ENCODE measurements at regions not wholly inside any gene's neighbourhood (a gene's known extent, or its start where the extent isn't known, plus 50 kb on each side); places are given as distances from the start of the nearest gene placed in this dataset.
A peak's percentile ranks its signal among the peaks of the same experiment; 100 is the strongest.

- TF ChIP-seq CTCF (IDR thresholded peaks at IDR 0.05; ENCODE audit: extremely low read depth, missing control alignments): no peak
- DNase-seq (ENCODE audit: low spot score): peak; percentile 39
These were observed 626.7 kb downstream of the CCDC171 start for GRCh38 chr9:16179566-16179965.

- no peak for DNase-seq (ENCODE audit: low spot score)
- no peak for TF ChIP-seq CTCF (IDR thresholded peaks at IDR 0.05; ENCODE audit: extremely low read depth, missing control alignments)
These were observed 627.2 kb downstream of the CCDC171 start for GRCh38 chr9:16180091-16180490.

- no peak for DNase-seq (ENCODE audit: low spot score)
- no peak for TF ChIP-seq CTCF (IDR thresholded peaks at IDR 0.05; ENCODE audit: extremely low read depth, missing control alignments)
These were observed 627.7 kb downstream of the CCDC171 start for GRCh38 chr9:16180546-16180945.

- no peak for TF ChIP-seq CTCF (IDR thresholded peaks at IDR 0.05; ENCODE audit: extremely low read depth, missing control alignments)
- no peak for DNase-seq (ENCODE audit: low spot score)
These were observed 628.7 kb downstream of the CCDC171 start for GRCh38 chr9:16181539-16181938.

- DNase-seq (ENCODE audit: low spot score): no peak
- no peak for TF ChIP-seq CTCF (IDR thresholded peaks at IDR 0.05; ENCODE audit: extremely low read depth, missing control alignments)
These were observed 629.9 kb downstream of the CCDC171 start for GRCh38 chr9:16182784-16183183.

- no peak for DNase-seq (ENCODE audit: low spot score)
- TF ChIP-seq CTCF (IDR thresholded peaks at IDR 0.05; ENCODE audit: extremely low read depth, missing control alignments): no peak
These were observed 632.3 kb downstream of the CCDC171 start for GRCh38 chr9:16184964-16185646.

GRCh38 chr9:16191191-16191590, 638.3 kb downstream of the CCDC171 start:
- no peak for TF ChIP-seq CTCF (IDR thresholded peaks at IDR 0.05; ENCODE audit: extremely low read depth, missing control alignments)
- DNase-seq (ENCODE audit: low spot score): no peak

Data from GM20000 (cell line).